GM21515 (cell line): ENCODE measurements at regions not wholly inside any gene's neighbourhood (a gene's known extent, or its start where the extent isn't known, plus 50 kb on each side); places are given as distances from the start of the nearest gene placed in this dataset.

Experiments used
- ATAC-seq: cut with Tn5 transposase; IDR thresholded peaks from one replicate; pipeline ENCODE4 v1.9.1; 2021; ENCODE audit not compliant: unreplicated experiment

DNA sequence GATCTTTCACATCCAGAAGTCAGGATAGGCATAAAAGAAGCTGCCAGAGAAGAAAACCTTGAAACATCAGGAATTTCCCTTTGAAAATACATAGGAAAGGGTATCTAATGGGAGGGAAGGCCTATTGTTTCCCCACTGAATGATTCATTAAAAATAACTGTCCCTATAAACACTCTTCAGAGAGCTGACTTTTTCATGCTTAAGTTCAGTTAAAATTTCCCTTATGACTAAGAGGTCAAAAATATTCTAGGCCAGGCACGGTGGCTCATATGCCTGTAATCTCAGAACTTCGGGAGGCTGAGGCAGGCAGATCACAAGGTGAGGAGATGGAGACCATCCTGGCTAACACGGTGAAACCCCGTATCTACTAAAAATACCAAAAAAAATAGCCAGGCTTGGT, 499.5 kb downstream of the ENC1 start:
- no peak for ATAC-seq

DNA sequence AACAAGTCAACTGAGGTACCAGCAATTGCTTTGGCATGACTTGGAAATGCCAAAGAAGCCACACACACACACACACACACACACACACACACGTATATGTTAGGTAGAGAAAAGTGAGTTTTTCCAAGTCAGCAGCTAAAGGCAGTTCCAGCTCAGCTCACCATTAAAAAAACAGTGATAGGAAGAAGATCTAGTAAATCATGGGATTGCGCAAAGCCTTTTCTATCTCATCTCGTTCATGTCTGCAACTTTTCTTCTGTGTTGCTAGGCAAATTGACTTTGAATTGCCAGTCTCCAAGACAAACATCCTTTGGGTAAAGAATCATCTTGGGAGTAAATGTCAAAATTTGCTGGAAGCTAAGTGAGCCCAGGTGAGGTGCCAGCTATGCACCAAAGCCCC, 500.1 kb downstream of the ENC1 start:
- ATAC-seq = no peak

DNA sequence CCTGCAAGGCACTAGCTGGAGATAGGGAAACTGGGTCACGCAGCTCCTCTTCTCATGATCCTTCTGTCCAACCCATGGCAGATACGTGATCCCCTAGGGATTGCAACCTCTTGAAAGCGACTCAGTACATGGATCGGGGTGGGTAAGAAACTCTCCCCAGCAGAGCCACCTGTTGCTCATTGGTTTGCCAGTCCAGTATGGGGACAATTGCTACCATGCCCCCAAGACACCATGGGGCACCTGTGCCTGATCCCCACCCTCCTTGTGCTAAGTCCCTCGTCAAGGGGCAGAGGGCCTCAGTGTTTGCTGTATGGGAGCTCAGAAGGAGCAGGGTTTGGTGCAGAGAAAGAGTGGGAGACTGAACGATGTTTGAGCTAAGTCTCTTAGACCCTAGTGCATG, 500.9 kb downstream of the ENC1 start:
- ATAC-seq = no peak

DNA sequence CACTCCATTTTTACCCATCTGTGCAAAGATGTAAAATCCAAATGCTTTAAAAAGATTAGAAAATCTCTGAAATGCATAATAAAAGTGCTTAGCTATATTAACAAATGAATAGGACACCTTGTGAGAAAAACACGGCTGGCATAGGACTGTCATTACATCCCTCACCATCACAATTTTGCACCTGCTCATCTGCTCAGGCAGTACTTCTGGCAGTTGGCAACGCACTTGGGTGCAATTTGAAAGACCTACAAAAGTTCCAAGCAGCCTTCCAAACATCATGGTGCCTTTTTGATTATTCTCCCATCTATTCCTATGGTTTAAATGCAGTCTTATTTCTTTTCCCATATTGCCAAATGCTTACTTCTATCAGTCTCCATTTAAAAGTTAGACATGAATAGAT, 501.8 kb downstream of the ENC1 start:
- no peak for ATAC-seq

GRCh38 chr5:74136276-74136825, 504.2 kb downstream of the ENC1 start:
- no peak for ATAC-seq

DNA sequence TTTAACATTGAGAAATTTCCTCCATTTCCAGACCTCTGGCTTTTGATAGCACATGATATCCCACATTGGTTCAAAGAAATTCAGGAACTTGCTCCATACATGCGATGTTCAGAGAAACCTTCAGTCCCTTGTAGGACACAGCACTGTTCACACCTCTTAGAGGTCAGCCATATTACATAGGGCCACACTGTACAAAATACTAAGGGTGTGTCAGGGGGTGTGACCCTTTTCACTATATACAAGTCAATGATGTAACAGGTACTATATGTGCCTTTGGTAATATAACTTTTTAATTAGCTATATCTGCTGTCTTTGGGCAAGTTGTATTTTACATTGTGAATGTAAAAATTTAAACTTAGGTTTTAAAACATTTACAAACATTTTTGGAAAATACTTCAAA, 505.5 kb downstream of the ENC1 start:
- no peak for ATAC-seq

- ATAC-seq = no peak
Observed at GRCh38 chr5:74132485-74132884, 506.5 kb downstream of the ARHGEF28 start.

- no peak for ATAC-seq
Observed at GRCh38 chr5:74131250-74131649, 505.3 kb downstream of the ARHGEF28 start.

GRCh38 chr5:74130155-74130897, 504.3 kb downstream of the ARHGEF28 start:
- ATAC-seq = no peak

GRCh38 chr5:74127381-74128320, 501.7 kb downstream of the ARHGEF28 start:
- ATAC-seq = no peak

DNA sequence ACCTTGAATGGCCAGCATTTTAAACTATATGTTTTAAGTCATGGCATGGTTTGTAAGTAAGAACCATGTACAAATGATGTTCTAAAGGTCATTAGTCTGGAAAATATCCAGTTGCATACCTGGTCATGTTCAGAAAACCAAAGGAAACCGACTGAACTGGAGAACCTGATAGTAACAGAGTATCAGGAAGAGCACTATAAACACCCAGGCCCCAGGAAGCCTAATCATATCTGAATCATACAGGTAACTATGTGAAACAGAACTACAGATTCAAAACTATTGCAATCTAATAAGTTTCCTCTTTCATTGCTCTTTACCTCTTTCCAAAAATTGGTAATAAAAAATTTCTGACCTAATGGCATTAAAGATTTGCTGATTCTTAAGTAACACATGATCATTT, 500.3 kb downstream of the ARHGEF28 start:
- no peak for ATAC-seq

DNA sequence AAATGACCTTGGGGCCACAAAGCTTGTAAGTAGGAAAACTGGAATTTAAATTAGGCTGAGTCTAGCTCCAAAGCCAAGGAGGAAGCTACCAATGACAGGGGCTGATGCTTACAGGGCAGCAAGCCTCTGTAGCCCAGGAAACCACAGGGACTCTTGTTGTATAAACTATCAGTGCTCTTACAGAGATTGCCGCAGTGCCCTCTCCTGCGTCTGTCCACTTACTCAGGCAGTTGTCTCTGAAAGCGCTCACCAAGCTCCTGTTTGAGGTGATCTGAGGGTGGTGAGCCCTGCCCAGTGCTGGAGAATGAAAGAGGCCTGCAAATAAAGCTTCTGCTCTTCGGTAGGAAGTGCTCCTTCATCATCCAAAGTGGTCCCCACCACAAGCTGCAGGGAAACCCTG, 498.8 kb downstream of the ARHGEF28 start:
- ATAC-seq = no peak

GRCh38 chr5:74123929-74124328, 497.9 kb downstream of the ARHGEF28 start:
- ATAC-seq = no peak

DNA sequence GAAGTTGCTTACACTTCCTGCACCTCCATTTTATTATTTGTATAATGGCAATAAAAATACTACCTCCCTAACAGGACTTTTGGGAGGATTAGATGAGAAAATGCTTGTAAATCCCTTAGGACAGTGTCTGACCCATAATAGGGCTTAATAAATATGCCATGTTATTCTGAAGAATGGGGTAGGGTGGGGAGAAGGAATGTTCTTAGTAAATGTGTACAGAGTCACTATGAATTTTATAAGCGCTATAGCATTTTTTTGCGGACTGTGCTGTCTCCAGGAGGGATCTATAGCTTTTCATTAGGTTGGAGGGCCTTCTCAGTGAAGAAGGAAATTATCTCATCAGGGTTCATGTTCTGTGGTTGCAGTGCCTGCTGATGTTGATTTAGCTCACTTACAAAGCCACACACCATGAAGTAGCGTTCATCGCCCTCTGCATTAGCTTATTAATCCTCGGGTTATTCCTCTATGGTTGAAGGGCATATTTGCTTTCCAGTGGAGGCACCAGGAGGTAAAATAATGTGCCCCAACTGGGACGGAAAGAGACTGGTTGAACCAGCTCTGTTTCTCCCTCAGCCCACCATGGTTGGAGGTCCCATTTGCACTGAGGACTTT, 497.1 kb downstream of the ARHGEF28 start:
- ATAC-seq = no peak

- ATAC-seq = no peak
Observed at GRCh38 chr5:74122175-74122574, 496.2 kb downstream of the ARHGEF28 start.

GRCh38 chr5:74120585-74120984, 494.6 kb downstream of the ARHGEF28 start:
- no peak for ATAC-seq

GRCh38 chr5:74118071-74118470, 492.1 kb downstream of the ARHGEF28 start:
- no peak for ATAC-seq

- ATAC-seq = no peak
Observed at GRCh38 chr5:74116984-74117383, 491.0 kb downstream of the ARHGEF28 start.

GRCh38 chr5:74116266-74116665, 490.3 kb downstream of the ARHGEF28 start:
- ATAC-seq = no peak

- no peak for ATAC-seq
Observed at GRCh38 chr5:74113927-74114326, 487.9 kb downstream of the ARHGEF28 start.

GRCh38 chr5:74113196-74113540, 487.2 kb downstream of the ARHGEF28 start:
- ATAC-seq = no peak
